ENCODE measurements at regions not wholly inside any gene's neighbourhood (a gene's known extent, or its start where the extent isn't known, plus 50 kb on each side); places are given as distances from the start of the nearest gene placed in this dataset.

GRCh38 chr5:13179407-13180087 is 764.9 kb downstream of the DNAH5 start:
- H3K4me3 ChIP-seq, result no peak overlapping the region
- no peak for DNase-seq (ENCODE audit: low spot score in 2 of 2)
- H3K9me3 ChIP-seq, result no peaks in the 10 kb centered on the region
- intact Hi-C loops (cut with DNase I; ENCODE audit: low total_unique reads), result no loop called here
- no peak overlapping the region for H3K27ac ChIP-seq
- no peaks in the 10 kb centered on the region for H3K36me3 ChIP-seq
- no peaks in the 10 kb centered on the region for H3K4me1 ChIP-seq
- no peaks in the 10 kb centered on the region for H3K27me3 ChIP-seq
- no peak for TF ChIP-seq POLR2A (IDR thresholded peaks at IDR 0.05)
- no peak for TF ChIP-seq POLR2AphosphoS5 (IDR thresholded peaks at IDR 0.05)
- no peak for TF ChIP-seq CTCF (IDR thresholded peaks at IDR 0.05)

- H3K4me3 ChIP-seq, result no peak overlapping the region
- no peaks in the 10 kb centered on the region for H3K4me1 ChIP-seq
- no peak overlapping the region for H3K27ac ChIP-seq
- no peaks in the 10 kb centered on the region for H3K27me3 ChIP-seq
- intact Hi-C loops (cut with DNase I; ENCODE audit: low total_unique reads), result no loop called here
- H3K9me3 ChIP-seq, result no peaks in the 10 kb centered on the region
- no peaks in the 10 kb centered on the region for H3K36me3 ChIP-seq
- no peak for TF ChIP-seq POLR2A (IDR thresholded peaks at IDR 0.05)
- TF ChIP-seq POLR2AphosphoS5 (IDR thresholded peaks at IDR 0.05), result no peak
- no peak for TF ChIP-seq CTCF (IDR thresholded peaks at IDR 0.05)
- DNase-seq (ENCODE audit: low spot score in 2 of 2), result no peak
Measured at GRCh38 chr5:13143630-13144029, 800.9 kb downstream of the DNAH5 start.

- no peak for DNase-seq (ENCODE audit: low spot score in 2 of 2)
- no peaks in the 10 kb centered on the region for H3K36me3 ChIP-seq
- H3K4me1 ChIP-seq, result no peaks in the 10 kb centered on the region
- intact Hi-C loops (cut with DNase I; ENCODE audit: low total_unique reads), result no loop called here
- H3K9me3 ChIP-seq, result no peaks in the 10 kb centered on the region
- H3K27me3 ChIP-seq, result no peaks in the 10 kb centered on the region
- TF ChIP-seq CTCF (IDR thresholded peaks at IDR 0.05), result no peak
- TF ChIP-seq POLR2A (IDR thresholded peaks at IDR 0.05), result no peak
- no peak overlapping the region for H3K4me3 ChIP-seq
- H3K27ac ChIP-seq, result no peak overlapping the region
Measured at GRCh38 chr5:13143214-13143613, 801.3 kb downstream of the DNAH5 start.

GRCh38 chr5:13133951-13134350 is 810.5 kb downstream of the DNAH5 start:
- intact Hi-C loops (cut with DNase I; ENCODE audit: low total_unique reads), result no loop called here
- DNase-seq (ENCODE audit: low spot score in 2 of 2), result no peak
- no peak for TF ChIP-seq POLR2AphosphoS5 (IDR thresholded peaks at IDR 0.05)
- no peak for TF ChIP-seq CTCF (IDR thresholded peaks at IDR 0.05)
- no peak for TF ChIP-seq POLR2A (IDR thresholded peaks at IDR 0.05)
- H3K9me3 ChIP-seq, result no peaks in the 10 kb centered on the region
- H3K36me3 ChIP-seq, result no peaks in the 10 kb centered on the region
- H3K4me1 ChIP-seq, result no peaks in the 10 kb centered on the region
- H3K4me3 ChIP-seq, result no peak overlapping the region
- no peaks in the 10 kb centered on the region for H3K27me3 ChIP-seq
- no peak overlapping the region for H3K27ac ChIP-seq

GRCh38 chr5:13115476-13115875 is 829.0 kb downstream of the DNAH5 start:
- intact Hi-C loops (cut with DNase I; ENCODE audit: low total_unique reads), result no loop called here
- H3K4me3 ChIP-seq, result no peak overlapping the region
- no peaks in the 10 kb centered on the region for H3K27me3 ChIP-seq
- H3K27ac ChIP-seq, result no peak overlapping the region
- H3K9me3 ChIP-seq, result no peaks in the 10 kb centered on the region
- no peaks in the 10 kb centered on the region for H3K4me1 ChIP-seq
- H3K36me3 ChIP-seq, result no peaks in the 10 kb centered on the region
- TF ChIP-seq POLR2A (IDR thresholded peaks at IDR 0.05) (no peak), CTCF (IDR thresholded peaks at IDR 0.05) (no peak), POLR2AphosphoS5 (IDR thresholded peaks at IDR 0.05) (no peak)
- no peak for DNase-seq (ENCODE audit: low spot score in 2 of 2)

Data from breast epithelium (tissue), 4 donors.